ENCODE measurements at regions not wholly inside any gene's neighbourhood (a gene's known extent, or its start where the extent isn't known, plus 50 kb on each side); places are given as distances from the start of the nearest gene placed in this dataset.
A peak's percentile ranks its signal among the peaks of the same experiment; 100 is the strongest.

GRCh38 chr9:26750162-26750561 is 142.4 kb downstream of the CAAP1 start:
- Histone ChIP-seq H3K27me3 (no peaks in the 10 kb centered on the region), H3K4me3 (no peak overlapping the region), H3K27ac (no peak overlapping the region), H3K9me3 (no peaks in the 10 kb centered on the region), H3K4me1 (no peaks in the 10 kb centered on the region), H3K36me3 (no peaks in the 10 kb centered on the region)
- WGBS, 2 donors: 78 to 80% methylated on average over 4 of the region's 4 CpGs
- DNase-seq (no peak), ATAC-seq (no peak), FAIRE-seq (no peak)
- TF ChIP-seq, protein P1, sequence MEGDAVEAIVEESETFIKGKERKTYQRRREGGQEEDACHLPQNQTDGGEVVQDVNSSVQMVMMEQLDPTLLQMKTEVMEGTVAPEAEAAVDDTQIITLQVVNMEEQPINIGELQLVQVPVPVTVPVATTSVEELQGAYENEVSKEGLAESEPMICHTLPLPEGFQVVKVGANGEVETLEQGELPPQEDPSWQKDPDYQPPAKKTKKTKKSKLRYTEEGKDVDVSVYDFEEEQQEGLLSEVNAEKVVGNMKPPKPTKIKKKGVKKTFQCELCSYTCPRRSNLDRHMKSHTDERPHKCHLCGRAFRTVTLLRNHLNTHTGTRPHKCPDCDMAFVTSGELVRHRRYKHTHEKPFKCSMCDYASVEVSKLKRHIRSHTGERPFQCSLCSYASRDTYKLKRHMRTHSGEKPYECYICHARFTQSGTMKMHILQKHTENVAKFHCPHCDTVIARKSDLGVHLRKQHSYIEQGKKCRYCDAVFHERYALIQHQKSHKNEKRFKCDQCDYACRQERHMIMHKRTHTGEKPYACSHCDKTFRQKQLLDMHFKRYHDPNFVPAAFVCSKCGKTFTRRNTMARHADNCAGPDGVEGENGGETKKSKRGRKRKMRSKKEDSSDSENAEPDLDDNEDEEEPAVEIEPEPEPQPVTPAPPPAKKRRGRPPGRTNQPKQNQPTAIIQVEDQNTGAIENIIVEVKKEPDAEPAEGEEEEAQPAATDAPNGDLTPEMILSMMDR (IDR thresholded peaks at IDR 0.05): no peak
- intact Hi-C loops (cut with DNase I): no loop called here

- TF ChIP-seq, protein P1 (IDR thresholded peaks at IDR 0.05): no peak
- Histone ChIP-seq H3K36me3 (no peaks in the 10 kb centered on the region), H3K9me3 (no peaks in the 10 kb centered on the region), H3K27ac (no peak overlapping the region), H3K4me1 (no peaks in the 10 kb centered on the region), H3K4me3 (no peak overlapping the region), H3K27me3 (no peaks in the 10 kb centered on the region)
- DNase-seq (no peak), FAIRE-seq (no peak), ATAC-seq (no peak)
- intact Hi-C loops (cut with DNase I): loop anchor here in 1 of 3 donors (10.0 kb wide), 1 partner anchor 226 kb away; no protein-coding TSS in a partner anchor
- 43 to 58% methylated on average over 4 of the region's 4 CpGs for WGBS, 2 donors
Measured at GRCh38 chr9:26748449-26749058, 144.0 kb downstream of the CAAP1 start.

DNA sequence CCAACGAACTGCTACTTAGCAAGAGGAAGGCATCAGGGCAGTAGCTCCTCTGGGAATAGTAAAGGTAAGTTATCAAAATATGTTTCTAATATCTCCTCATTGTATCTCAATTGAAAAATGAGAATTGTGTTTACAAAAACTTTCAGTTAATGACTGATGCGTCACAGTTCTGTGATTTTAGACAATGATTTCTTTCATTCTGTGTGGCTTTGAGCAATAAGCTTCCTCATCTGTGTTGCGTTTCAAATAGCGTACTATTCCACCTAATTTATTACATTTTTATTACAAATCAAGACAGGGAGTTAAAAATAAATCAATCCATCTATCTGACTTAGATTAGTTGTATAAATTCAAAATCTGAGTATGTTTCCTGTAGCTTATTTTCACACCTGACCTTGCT is 145.0 kb downstream of the CAAP1 start:
- Histone ChIP-seq H3K4me1 (no peaks in the 10 kb centered on the region), H3K27ac (no peak overlapping the region), H3K36me3 (no peaks in the 10 kb centered on the region), H3K27me3 (no peaks in the 10 kb centered on the region), H3K4me3 (no peak overlapping the region), H3K9me3 (no peaks in the 10 kb centered on the region)
- no peak for FAIRE-seq
- TF ChIP-seq, protein P1 (IDR thresholded peaks at IDR 0.05): no peak
- DNase-seq: no peak
- intact Hi-C loops (cut with DNase I): loop anchor here in 1 of 3 donors (10.0 kb wide), 1 partner anchor 227 kb away; no protein-coding TSS in a partner anchor
- ATAC-seq: no peak
- WGBS, 2 donors: 42 to 45% methylated on average over 4 of the region's 4 CpGs

DNA sequence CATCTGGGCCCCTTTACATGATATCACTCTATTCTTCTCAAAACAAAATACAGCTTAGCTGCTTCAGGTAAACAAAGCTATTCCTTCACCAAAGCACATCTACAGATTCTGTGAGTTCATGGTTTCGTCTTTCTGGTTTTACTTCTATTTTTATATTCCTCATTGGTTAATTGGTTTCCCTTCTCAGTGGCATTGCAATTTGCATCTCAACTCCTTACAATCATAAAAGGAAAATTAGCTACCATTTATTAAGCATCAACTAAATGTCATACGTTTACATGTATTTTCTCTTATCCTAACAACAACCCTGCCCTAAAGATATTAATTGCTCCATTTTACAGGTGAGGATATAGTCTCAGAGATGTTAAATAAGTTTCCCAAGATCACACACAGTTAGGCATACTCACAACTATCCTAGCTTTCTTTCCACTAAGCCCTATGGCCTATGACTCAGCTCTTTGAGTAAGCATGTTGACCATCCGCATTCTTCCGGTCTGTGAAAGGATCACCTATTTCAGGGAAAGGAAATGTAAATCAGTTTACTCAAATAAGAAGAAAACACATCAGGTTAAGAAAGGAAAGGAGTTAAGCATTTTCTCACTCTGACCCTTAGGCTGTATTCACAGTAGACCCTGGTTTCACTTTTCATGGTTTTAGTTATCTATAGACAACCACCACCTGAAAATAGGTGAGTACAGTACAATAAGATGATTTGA is 146.1 kb downstream of the CAAP1 start:
- Histone ChIP-seq H3K36me3 (no peaks in the 10 kb centered on the region), H3K4me3 (no peak overlapping the region), H3K27me3 (no peaks in the 10 kb centered on the region), H3K4me1 (no peaks in the 10 kb centered on the region), H3K27ac (no peak overlapping the region), H3K9me3 (no peaks in the 10 kb centered on the region)
- no peak for DNase-seq
- WGBS, 2 donors: 78 to 87% methylated on average over 4 of the region's 4 CpGs
- TF ChIP-seq, protein P1 (IDR thresholded peaks at IDR 0.05): no peak
- ATAC-seq: peak in 2 of 4 donors; percentile 46 to 48
- no peak for FAIRE-seq
- intact Hi-C loops (cut with DNase I): loop anchor here in 1 of 3 donors (10.0 kb wide), 1 partner anchor 228 kb away; no protein-coding TSS in a partner anchor

DNA sequence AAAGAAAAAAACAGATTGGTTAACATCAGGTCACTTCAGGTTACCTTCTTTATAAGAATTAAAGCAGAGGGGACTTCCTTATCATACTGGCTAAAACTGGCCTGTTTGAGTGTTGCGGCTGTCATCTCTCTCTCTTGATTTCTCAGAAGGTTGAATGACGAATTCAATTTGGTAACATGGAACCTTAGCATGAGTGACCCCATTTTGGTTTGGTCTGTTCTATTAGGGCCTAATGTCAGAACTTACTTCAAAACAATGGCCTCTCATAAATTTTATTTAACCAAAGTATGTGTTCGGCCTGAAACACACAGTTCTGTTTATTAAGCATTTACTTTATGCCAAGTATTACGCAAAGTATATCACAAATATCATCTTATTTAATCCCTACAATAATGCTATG is 147.5 kb downstream of the CAAP1 start:
- FAIRE-seq: no peak
- intact Hi-C loops (cut with DNase I): loop anchor here in 1 of 3 donors (10.0 kb wide), 1 partner anchor 230 kb away; no protein-coding TSS in a partner anchor
- ATAC-seq: no peak

More for the DNA sequence above, 147.5 kb downstream of the CAAP1 start:
- DNase-seq: no peak
- H3K9me3 ChIP-seq: no peaks in the 10 kb centered on the region
- H3K4me3 ChIP-seq: no peak overlapping the region
- H3K27me3 ChIP-seq: no peaks in the 10 kb centered on the region
- H3K4me1 ChIP-seq: no peaks in the 10 kb centered on the region
- TF ChIP-seq, protein P1 (IDR thresholded peaks at IDR 0.05): no peak
- no peaks in the 10 kb centered on the region for H3K36me3 ChIP-seq
- no peak overlapping the region for H3K27ac ChIP-seq
- 66 to 81% methylated on average over 4 of the region's 4 CpGs for WGBS, 2 donors

All from pancreas (tissue), 10 donors.